ENCODE measurements at regions not wholly inside any gene's neighbourhood (a gene's known extent, or its start where the extent isn't known, plus 50 kb on each side); places are given as distances from the start of the nearest gene placed in this dataset.

DNA sequence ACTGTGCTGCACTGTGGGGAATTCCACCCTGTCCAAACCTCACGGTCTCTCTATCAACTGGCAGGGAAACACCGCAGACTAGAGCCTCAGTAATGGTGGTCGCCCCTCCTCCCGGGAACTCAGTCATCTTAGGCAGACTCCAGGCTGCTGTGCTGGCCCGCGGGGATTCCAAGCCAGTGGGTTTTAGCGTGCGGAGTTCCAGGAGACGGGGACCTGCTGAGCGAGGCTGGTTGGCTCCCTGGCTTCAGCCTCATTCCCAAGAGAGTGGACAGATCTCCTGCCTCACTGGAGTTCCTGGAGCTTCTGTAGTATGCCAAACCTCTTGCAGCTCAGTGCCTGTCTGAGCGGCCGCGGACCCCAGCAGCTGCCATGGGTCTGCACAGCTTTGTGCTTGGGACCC lies 455.6 kb downstream of the CCDC91 start:
- Histone ChIP-seq H3K27me3 (no peaks in the 10 kb centered on the region), H3K4me3 (no peak overlapping the region), H3K4me1 (no peaks in the 10 kb centered on the region), H3K36me3 (no peaks in the 10 kb centered on the region), H3K9me3 (no peaks in the 10 kb centered on the region), H3K27ac (no peak overlapping the region)
- 82% methylated on average over 5 of the region's 13 CpGs for WGBS (ENCODE audit: insufficient coverage, low coverage, low lambda C conversion rate, missing lambda C conversion rate)
- peak in 1 of 3 donors; percentile 27 for DNase-seq
- intact Hi-C loops (cut with DNase I) = no loop called here
- peak in 1 of 4 donors; percentile 23 for ATAC-seq
- TF ChIP-seq POLR2A (IDR thresholded peaks at IDR 0.05) = no peak
- TF ChIP-seq, protein P1, sequence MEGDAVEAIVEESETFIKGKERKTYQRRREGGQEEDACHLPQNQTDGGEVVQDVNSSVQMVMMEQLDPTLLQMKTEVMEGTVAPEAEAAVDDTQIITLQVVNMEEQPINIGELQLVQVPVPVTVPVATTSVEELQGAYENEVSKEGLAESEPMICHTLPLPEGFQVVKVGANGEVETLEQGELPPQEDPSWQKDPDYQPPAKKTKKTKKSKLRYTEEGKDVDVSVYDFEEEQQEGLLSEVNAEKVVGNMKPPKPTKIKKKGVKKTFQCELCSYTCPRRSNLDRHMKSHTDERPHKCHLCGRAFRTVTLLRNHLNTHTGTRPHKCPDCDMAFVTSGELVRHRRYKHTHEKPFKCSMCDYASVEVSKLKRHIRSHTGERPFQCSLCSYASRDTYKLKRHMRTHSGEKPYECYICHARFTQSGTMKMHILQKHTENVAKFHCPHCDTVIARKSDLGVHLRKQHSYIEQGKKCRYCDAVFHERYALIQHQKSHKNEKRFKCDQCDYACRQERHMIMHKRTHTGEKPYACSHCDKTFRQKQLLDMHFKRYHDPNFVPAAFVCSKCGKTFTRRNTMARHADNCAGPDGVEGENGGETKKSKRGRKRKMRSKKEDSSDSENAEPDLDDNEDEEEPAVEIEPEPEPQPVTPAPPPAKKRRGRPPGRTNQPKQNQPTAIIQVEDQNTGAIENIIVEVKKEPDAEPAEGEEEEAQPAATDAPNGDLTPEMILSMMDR (IDR thresholded peaks at IDR 0.05) = no peak

DNA sequence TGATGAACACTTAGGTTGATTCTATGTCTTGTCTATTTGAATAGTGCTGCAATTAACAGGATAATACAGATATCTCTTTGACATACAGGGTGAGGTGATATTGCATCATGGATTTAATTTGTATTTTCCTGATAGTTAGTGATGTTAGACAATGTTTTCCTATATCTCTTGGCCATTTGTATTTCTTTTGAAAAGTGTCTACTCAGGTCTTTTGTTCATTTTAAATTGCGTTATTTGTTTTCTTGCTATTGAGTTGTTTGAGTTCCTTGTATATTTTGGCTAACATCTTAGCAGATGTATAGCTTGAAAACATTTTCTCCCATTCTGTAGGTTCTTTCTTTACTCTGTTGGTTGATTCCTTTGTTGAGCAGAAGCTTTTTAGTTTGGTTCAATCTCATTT lies 460.6 kb downstream of the CCDC91 start:
- Histone ChIP-seq H3K27ac (no peak overlapping the region), H3K27me3 (no peaks in the 10 kb centered on the region), H3K9me3 (no peaks in the 10 kb centered on the region), H3K36me3 (no peaks in the 10 kb centered on the region), H3K4me3 (no peak overlapping the region), H3K4me1 (no peaks in the 10 kb centered on the region)
- ATAC-seq = no peak
- intact Hi-C loops (cut with DNase I) = no loop called here
- TF ChIP-seq, protein P1 (IDR thresholded peaks at IDR 0.05) = no peak
- TF ChIP-seq POLR2A (IDR thresholded peaks at IDR 0.05) = no peak
- WGBS (ENCODE audit: insufficient coverage, low coverage, low lambda C conversion rate, missing lambda C conversion rate) = 100% methylated on average over 1 of the region's 1 CpG
- DNase-seq = no peak

DNA sequence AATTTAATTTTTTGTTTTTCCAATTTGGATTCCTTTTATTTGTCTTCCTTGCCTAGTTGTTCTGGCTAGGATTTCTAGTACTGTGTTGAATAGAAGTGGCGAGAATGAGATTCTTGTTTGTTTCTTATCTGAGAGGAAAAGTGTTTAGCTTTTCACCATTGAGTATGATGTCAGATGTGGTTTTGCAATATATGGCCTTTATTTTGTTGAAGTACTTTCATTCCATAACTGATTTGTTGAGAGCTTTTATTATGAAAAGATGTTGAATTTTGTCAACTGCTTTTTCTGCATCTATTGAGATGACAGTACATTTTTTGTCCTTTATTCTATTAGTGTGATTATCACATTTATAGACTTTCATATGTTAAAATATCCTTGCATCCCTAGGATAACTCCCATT lies 462.0 kb downstream of the CCDC91 start:
- intact Hi-C loops (cut with DNase I) = no loop called here
- WGBS (ENCODE audit: insufficient coverage, low coverage, low lambda C conversion rate, missing lambda C conversion rate) = 92% methylated on average over 1 of the region's 1 CpG
- Histone ChIP-seq H3K27me3 (no peaks in the 10 kb centered on the region), H3K4me3 (no peak overlapping the region), H3K4me1 (peaks cover 0 to 2% (median 0%) of the 10 kb centered on the region in 4 donors), H3K36me3 (no peaks in the 10 kb centered on the region), H3K27ac (no peak overlapping the region), H3K9me3 (no peaks in the 10 kb centered on the region)
- DNase-seq = no peak
- TF ChIP-seq, protein P1 (IDR thresholded peaks at IDR 0.05) = no peak
- TF ChIP-seq POLR2A (IDR thresholded peaks at IDR 0.05) = no peak
- ATAC-seq = no peak

DNA sequence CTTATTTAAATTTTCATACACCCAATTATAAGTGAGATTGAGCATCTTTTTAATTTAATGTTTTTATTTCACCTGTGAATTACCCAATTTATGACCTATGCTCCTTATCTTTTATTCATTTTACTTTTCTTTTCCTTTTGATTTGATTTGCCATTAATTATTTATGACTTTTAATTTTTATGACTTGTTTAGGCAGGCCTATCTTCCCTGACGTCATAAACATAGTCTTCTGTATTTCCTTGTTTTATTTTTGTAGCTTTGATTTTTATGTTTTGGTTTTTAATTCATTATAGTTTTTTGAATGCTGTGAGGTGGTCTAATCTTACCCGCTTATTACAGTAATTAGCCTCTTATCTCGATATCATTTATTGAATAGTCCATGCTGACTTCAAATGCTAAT lies 467.1 kb upstream of the FAR2 start:
- no peaks in the 10 kb centered on the region for H3K4me1 ChIP-seq

More for the DNA sequence above, 467.1 kb upstream of the FAR2 start:
- DNase-seq = no peak
- no peaks in the 10 kb centered on the region for H3K36me3 ChIP-seq
- no peaks in the 10 kb centered on the region for H3K9me3 ChIP-seq
- ATAC-seq = no peak
- no peaks in the 10 kb centered on the region for H3K27me3 ChIP-seq
- TF ChIP-seq POLR2A (IDR thresholded peaks at IDR 0.05) = no peak
- TF ChIP-seq, protein P1 (IDR thresholded peaks at IDR 0.05) = no peak
- intact Hi-C loops (cut with DNase I) = no loop called here
- H3K27ac ChIP-seq = no peak overlapping the region
- WGBS (ENCODE audit: insufficient coverage, low coverage, low lambda C conversion rate, missing lambda C conversion rate) = 70% methylated on average over 3 of the region's 3 CpGs
- no peak overlapping the region for H3K4me3 ChIP-seq

All from right lobe of liver (tissue), 6 donors.